GM12873 (cell line): ENCODE measurements at regions not wholly inside any gene's neighbourhood (a gene's known extent, or its start where the extent isn't known, plus 50 kb on each side); places are given as distances from the start of the nearest gene placed in this dataset.

Source experiments
- CTCF ChIP-seq: IDR thresholded peaks from 2 replicates; pipeline ENCODE4 v1.5.1; 2012; ENCODE audit warnings: low read depth, mild to moderate bottlenecking, moderate library complexity, low read length, control low read depth; ENCODE audit not compliant: insufficient read depth; ENCODE audit errors: missing control alignments

- TF ChIP-seq CTCF: no peak
Measured at GRCh38 chr6:14721103-14721758, 524.6 kb upstream of the JARID2 start.

GRCh38 chr6:14722001-14722562, 523.8 kb upstream of the JARID2 start:
- no peak for TF ChIP-seq CTCF

GRCh38 chr6:14722704-14723103, 523.2 kb upstream of the JARID2 start:
- TF ChIP-seq CTCF: no peak

- no peak for TF ChIP-seq CTCF
Measured at GRCh38 chr6:14723535-14724086, 522.3 kb upstream of the JARID2 start.

- TF ChIP-seq CTCF: no peak
Measured at GRCh38 chr6:14724549-14724948, 521.3 kb upstream of the JARID2 start.

- TF ChIP-seq CTCF: no peak
Measured at GRCh38 chr6:14726816-14727493, 518.9 kb upstream of the JARID2 start.
